Endothelial cell of umbilical vein (primary cell): ENCODE measurements at regions not wholly inside any gene's neighbourhood (a gene's known extent, or its start where the extent isn't known, plus 50 kb on each side); places are given as distances from the start of the nearest gene placed in this dataset.
A peak's percentile ranks its signal among the peaks of the same experiment; 100 is the strongest.

ENCODE experiments used
- FOS ChIP-seq: IDR thresholded peaks from 2 replicates; pipeline ENCODE4 v1.6.1; 2011; ENCODE audit warnings: mild to moderate bottlenecking, low read length, moderate library complexity, borderline replicate concordance; ENCODE audit not compliant: insufficient read depth
- TF ChIP-seq, protein P1 (sequence below), 2 donors: IDR thresholded peaks; 1 replicate in 1 of 2; 2 replicates in 1 of 2; pipeline ENCODE4 v1.5.1; 2011; ENCODE audit warnings: low read length in 2 of 2, mild to moderate bottlenecking in 2 of 2, moderate library complexity in 2 of 2, control low read depth in 1 of 2, inconsistent platforms in 1 of 2, low read depth in 1 of 2; ENCODE audit not compliant: insufficient read depth in 1 of 2; ENCODE audit errors: extremely low read depth in 1 of 2

DNA sequence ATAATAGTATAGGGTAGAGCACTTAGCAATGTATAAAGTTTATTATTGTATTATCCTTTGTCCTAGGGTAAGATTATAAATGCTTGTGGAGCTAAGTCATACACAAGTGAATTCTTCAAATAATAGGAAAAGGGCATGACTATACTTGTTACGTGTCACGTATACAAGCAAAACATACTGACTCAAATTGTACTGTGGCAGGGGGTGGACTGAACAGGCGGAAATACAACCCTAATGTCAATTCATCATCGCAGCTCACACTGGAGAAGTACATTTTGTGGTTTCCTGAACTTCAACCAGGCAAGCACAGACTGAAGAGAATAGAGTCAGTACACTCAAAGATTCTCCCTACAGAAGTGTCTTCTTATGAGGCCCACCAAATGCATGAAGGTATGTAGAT, 201.0 kb downstream of the MBD2 start:
- peak; percentile 9 for TF ChIP-seq FOS
- TF ChIP-seq, protein P1, sequence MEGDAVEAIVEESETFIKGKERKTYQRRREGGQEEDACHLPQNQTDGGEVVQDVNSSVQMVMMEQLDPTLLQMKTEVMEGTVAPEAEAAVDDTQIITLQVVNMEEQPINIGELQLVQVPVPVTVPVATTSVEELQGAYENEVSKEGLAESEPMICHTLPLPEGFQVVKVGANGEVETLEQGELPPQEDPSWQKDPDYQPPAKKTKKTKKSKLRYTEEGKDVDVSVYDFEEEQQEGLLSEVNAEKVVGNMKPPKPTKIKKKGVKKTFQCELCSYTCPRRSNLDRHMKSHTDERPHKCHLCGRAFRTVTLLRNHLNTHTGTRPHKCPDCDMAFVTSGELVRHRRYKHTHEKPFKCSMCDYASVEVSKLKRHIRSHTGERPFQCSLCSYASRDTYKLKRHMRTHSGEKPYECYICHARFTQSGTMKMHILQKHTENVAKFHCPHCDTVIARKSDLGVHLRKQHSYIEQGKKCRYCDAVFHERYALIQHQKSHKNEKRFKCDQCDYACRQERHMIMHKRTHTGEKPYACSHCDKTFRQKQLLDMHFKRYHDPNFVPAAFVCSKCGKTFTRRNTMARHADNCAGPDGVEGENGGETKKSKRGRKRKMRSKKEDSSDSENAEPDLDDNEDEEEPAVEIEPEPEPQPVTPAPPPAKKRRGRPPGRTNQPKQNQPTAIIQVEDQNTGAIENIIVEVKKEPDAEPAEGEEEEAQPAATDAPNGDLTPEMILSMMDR (IDR thresholded peaks at IDR 0.05; ENCODE audit: extremely low read depth in 1 of 2, insufficient read depth in 1 of 2, low read depth in 1 of 2, low read length in 2 of 2): no peak
